GM18858 (cell line): ENCODE measurements at regions not wholly inside any gene's neighbourhood (a gene's known extent, or its start where the extent isn't known, plus 50 kb on each side); places are given as distances from the start of the nearest gene placed in this dataset.
A peak's percentile ranks its signal among the peaks of the same experiment; 100 is the strongest.

Experiments used
- ATAC-seq: cut with Tn5 transposase; IDR thresholded peaks from one replicate; pipeline ENCODE4 v1.9.1; 2021; ENCODE audit not compliant: unreplicated experiment

DNA sequence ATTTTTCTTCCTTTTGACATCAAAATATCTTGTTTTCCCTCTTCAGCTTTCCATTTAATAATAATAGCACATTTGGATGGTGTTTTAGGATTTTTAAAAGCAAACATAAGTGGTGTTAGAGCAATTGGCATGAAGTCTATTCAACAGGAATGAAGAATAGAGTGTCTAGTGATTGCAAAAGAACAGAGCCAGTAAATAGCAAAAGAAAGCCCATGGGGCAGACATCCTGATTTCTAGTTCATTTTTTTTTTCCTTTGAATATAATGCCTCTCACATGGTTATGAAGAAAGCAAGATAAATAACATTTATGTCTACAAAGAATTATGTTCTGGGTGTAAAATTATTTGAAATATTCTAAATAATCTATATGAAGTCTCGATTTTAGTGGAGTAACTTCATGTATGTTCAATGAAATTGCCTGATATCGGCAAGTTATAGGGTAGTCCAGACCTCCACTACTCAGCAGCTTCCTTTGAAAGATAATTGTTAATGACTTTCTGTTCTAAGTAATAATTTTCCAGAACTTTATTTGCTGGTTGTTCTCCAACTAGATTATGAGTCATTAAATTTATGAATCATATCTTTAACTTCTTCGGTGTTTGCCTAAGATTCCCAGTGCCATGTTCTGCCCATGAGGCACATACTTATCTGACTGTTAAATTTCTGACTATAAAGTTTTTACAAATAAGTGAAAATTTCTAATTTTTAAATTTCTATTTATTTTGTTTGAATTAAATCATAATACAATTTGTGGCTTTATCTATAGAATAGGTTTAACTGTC lies 587.9 kb downstream of the TLL1 start:
- no peak for ATAC-seq

DNA sequence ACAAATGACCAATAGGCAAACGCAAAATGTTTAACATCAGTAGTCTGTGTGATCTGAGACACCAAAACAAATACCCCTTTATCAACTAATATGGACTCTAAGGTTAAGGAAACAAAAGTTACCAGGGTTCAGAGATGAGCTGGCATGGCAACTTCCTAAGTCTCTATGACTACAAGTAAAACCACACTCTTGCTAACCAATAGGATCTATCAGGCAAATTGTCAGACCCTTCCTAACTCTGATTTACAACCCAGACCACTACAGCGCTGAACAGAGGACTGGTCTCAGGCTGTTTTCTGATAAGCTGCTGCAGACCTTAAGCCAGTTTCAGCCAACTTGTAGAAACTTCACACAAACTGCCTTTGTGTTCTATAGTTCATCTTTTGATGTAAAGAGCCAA lies 608.0 kb downstream of the TLL1 start:
- ATAC-seq: no peak

DNA sequence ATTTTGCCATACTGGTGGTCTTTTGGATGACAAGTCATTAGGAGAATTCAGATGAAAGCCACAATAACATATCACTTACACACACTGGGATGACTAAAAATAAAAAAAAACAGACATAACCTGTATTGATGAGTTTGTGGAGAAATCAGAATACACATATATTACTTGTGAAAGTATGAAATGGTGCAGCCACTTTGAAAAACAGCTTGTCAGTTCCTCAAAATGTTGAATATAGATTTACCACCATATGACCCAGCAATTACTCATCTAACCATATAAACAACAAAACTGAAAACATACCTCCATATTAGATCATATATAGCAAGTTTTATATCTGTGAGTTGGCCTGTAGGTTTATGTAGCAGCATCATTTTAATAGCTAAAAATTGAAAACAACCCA lies 608.7 kb downstream of the TLL1 start:
- ATAC-seq: no peak

DNA sequence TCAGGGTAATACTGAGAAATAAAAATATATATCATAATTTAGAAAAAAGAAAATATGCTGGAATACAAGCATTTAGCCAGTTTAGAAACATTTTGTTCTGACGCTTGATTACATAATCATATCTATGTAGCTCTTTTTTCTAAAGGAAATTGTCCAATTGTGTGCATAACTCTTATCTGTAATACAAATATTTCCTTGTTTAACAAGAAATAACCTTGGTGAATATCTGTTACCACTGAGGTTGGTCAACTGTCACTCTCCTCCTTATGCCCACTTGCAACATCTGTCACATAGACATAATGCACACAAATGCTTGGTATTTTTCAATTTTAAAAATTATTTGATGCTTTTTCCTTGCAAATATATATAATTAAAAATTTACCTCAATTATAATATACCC lies 609.7 kb downstream of the TLL1 start:
- no peak for ATAC-seq

DNA sequence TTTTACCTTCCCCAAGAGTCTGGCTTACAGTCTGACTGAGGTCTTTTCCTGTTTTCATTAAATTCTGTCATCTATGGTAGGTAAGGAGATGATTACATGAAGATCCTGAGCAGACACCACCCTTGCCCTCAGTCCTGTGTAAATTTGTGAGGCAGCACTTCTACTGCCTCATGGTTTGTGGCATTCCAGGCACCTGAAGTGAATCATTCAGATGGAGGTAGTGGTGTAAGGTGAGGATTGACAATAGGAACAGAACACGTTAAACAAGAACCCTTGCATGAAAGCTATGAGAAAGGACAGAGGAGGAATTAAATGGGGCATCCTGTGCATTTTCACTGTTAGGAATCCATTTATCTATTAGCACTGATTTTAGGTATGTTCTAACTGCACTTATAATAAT lies 618.6 kb downstream of the TLL1 start:
- no peak for ATAC-seq

DNA sequence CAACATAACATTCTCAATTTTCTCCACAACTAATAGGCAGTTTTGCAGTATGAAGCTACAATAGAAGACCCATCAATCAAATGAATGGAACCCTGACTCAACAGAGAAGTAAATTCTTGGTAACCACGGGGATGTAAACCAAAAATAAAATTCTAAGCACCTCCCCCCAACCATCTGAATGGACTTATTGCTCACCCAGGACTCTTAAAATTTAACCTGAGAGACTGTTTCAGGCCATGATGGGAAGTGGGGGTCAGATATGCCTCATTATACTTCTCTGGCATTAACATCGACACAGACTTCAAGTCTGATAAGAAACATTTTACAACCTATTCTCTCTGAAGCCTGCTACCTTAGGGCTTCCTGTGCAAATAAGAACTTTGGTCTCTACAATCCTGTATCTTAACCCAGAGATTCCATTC lies 620.9 kb downstream of the TLL1 start:
- no peak for ATAC-seq

DNA sequence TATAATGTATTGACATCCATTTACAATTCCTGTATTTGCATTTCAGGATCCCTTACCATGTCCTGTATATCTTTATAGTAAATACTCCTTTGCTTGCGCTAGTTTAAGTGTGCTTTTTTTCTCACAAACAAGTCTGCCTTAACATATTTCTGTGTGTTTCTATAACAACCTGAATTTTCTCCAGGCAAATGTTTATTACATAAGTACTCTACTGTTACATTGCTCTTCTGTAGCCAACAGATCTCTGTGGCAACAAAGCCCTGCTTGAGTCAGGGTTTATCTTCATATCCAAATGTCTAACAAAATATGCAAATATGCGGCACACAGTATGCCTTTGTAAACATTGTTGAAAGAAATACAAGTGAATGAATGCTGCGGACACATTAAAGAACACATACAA lies 625.5 kb downstream of the TLL1 start:
- no peak for ATAC-seq

DNA sequence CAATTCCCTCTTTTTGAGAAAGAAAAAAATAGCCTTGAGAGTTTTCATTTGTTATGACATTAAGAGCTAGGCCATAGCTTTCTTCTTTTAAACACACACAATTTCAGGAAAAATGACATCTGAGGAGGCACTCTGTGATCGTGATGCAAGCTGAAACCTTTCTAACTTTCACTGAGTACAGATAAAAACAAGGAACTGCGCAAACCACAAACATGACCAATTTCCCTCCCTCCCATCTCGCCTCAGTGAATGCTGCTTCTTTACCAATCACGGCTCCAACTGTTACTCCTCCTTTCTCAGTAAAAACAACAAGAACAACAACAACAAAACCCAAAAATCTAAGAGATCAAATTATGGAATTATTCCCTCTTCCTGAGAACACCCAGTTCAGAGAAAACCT lies 626.8 kb downstream of the TLL1 start:
- ATAC-seq: no peak

DNA sequence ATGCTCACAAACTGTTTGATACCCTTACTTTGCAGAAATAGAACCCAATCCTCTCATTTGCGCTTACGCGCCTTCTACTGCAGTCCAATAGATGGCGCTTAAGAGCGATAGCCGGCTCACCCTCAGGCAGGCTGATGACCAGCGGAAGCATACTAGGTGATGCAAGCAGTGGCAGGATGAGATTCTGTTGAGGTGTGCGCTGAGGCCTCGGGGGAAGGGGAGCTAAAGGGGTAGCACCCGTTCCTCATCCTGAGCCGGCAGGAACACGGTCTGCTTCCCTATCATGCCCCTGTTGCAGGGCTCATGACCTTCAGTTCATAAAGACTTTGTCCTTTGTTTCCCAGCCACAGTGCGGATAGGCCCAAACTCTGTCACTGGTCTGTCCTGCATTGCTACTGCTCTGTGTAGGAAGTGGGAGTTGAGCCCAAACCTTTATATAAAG lies 628.9 kb downstream of the TLL1 start:
- ATAC-seq: peak; percentile 60

DNA sequence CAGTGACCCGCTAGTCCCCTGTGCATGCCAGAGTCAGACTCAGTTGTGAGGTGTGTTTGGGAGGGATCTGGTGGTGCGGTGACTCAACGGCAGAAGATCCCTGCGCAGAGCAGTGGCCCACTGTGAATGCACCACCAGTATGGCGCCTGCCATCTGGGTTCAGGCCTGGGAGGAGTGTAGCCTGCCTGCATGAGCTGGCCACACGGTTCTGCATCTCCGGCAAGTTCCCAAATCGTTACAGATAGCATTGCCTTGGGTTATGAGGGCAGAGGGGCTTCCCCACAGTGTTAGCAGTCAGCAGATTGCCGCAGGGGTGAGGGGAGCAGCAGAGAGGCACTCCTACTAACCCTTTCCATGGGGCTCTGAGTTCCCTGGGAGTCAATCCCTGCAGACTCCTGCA lies 629.6 kb downstream of the TLL1 start:
- no peak for ATAC-seq

DNA sequence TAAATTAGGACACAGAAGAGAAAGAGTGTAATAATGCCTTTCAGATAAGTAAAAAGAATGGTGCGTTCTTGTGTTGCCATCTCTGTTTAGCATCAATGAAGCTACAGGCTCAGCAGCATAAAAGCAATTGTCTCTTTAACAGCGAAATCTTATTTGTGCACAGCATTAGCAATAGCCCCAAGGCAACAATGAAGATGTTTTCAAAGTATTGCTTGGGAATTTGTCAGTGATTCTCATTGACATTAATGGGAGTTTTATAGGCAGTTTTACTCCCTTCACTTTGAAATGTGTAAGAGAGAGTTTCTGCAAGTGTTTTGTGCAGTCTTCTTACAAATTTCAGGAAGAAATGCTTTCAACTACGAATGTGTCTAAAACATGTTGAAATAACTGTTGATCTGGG lies 633.0 kb downstream of the TLL1 start:
- ATAC-seq: no peak

DNA sequence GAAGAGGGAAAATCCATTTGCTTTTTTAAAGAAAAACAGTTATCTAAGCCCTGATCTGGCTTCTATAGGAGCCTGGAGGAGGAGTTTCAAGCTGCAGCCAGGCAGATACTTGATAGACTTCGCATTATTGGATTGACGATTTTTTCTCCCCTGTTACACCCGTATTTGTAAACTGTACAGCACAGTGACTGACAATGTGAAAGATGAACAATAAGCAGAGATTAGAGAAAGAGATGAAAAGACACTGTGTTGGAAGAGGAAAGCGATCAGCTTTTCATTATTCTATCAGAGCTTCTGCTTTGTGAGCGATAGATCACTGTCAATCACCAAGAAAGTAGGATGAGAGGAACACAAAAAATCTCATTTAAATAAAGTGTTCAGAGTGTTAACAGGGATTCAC lies 639.2 kb downstream of the TLL1 start:
- no peak for ATAC-seq

DNA sequence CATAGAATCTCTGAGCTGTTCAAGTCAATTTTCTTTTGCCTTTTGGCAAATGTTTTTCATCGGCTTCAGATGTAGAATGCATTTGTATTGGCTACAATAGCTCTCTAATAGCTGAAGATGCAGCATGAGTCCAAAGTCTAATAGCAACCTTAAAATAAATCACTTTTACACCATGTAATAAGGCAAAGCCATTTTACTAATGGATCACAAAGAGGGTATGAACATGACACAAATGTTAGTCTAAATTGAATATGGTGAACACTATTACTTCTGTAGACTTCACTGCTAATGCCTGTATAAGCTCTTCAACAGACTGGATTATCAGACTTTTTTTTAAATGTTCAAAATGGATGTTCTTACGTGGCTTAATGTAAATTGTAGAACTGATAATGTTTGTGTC lies 645.3 kb downstream of the TLL1 start:
- ATAC-seq: no peak

DNA sequence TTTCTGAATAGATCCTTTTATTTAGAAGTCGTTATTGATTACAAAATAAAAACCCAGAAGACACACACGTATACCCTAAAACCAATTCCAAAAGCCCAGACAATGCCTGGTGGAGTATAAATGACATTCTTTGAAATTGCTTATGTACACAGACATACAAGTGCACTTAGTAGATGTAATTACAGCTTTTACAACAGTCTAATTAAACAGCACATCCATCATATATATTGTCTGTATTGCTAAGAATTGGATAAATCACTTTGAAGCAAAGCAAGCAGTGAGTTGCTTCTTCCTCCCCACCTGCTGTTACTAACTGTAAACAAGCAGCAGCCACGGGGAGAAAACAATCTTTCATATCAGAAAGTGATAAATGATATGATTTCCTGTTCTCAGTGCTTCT lies 645.7 kb downstream of the TLL1 start:
- no peak for ATAC-seq

DNA sequence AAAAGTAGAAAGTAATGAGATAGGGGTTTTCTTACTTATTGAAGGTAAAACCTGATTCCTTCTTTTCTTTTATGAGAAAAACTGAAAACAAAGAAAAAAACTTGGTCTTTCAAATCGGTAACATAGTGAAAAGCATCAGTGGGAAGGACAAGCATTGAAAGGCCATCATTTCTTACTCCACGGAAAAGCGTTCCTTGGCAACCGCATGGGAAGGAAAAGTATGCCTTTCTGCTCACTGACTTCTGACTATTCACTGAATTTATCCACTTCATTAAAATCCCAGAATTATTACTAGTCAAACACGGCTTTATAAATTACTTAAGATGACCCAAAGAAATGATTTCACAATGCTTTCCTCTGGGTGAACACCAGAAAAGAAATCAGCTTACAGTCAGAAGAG lies 646.7 kb downstream of the TLL1 start:
- no peak for ATAC-seq

DNA sequence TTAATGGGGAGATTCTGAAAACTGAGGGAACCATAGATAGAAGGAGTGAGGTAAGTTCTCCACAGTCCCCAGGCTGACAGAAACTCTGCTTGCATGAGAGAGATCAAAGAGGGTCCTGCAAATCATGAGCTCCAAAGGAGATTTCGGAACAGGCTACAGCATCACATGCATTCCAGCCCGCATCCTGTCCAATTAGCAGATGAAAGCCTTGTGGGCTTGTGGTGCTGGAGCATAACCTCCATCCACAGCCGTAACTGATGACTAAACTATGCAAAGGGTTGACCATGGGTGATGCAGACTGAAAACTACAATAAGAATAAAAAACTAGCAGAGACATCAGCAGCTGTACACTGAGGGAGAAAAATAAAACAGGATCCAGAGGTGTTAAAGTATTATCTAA lies 654.5 kb downstream of the TLL1 start:
- ATAC-seq: no peak

DNA sequence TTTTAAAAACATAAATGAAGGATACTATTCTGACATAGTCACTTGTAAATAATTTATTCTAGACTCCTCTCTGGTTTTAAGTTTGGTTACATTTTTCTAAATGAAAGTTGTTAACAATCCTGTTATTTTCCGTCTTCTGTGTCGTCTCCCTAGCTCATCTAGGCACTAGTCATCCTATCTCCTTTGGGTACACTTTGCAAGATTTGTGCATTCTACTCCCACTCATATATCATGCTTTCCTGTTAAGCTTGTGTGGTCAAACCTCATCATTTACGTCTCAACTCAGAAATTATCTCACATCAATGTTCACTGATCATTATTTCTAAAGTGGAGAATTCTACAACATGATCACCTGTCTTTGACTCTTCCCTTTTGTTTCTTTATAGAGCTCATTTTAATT lies 658.7 kb downstream of the TLL1 start:
- no peak for ATAC-seq

DNA sequence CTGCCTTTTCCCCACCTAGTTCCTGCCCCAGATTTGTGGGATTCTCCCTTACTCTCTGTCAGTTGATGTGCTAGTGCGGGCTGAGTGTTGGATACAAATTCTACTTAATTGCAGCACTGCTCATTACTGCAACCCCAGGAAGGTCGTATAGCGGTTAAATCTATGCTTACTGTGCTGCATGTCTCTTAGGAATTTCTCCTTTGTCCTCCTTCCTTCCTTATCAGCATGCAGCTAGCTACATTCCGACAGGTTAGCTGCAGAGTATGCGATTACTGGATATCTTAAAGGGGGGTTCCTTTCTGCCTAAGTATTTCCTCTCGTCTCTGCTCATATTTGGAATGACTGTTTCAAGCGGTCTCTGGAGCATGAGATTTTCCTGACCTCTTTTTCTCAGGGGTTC lies 662.8 kb downstream of the TLL1 start:
- no peak for ATAC-seq

DNA sequence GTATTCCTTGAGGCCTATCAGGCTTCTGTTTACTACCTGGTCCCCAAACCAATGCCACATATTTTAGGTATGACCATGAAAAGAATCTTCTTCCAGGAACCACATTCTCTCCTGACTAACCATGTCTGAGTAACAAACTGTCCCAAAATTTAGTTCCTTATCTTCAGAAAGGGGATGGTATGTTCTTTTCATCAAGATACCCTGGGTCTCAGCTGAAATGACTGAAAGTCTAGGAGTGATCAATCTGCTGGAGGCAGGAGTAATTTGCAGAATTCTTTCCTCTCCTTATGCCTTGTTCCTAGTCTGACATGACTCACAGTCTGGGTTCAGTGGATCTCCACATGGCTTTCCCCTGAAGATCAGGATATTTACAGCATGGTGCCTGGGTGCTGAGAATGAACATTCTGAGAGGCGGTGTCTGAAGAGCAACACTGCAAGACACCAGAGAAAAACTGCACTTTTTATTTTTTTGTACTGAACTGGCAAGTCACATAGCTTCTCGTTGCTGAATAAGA lies 665.5 kb downstream of the TLL1 start:
- ATAC-seq: no peak

DNA sequence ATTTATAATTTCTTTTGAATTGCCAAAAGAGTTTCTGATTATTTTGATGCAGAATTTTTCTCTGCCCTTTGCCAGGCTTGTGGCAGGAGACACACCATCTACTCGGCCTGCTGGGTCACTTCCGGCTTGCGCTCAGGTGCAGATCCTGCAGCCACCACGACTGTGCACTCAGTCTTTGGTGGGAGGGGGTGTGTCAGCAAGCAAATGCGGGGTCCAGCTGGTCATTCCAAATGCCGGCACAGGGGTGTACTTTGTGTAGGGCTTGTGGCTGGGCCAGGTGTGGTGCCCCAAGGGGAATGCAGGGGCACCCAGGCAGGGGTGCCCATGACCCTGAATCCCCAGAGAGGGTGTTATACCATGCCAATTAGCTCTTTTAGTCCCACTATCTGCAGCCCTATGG lies 673.0 kb downstream of the TLL1 start:
- ATAC-seq: no peak

DNA sequence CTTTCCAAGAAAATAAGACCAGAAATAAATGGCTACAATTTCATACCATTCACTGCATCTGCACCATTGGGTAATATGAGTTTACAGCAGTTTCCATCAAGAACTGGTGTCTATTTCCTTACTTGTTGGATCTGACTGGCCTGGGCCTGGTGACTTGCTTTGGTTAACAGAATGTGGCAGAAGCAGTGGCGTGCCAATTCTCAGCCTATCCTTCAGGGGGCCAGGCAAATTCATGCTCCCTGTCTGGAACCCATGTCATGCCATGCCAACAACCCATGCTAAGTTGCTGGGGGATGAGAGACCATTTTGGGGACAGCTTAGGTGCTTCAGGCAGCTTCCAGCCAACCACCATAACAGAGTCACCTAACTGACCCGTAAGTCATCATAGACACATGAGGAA lies 656.7 kb downstream of the SPOCK3 start:
- ATAC-seq: no peak

DNA sequence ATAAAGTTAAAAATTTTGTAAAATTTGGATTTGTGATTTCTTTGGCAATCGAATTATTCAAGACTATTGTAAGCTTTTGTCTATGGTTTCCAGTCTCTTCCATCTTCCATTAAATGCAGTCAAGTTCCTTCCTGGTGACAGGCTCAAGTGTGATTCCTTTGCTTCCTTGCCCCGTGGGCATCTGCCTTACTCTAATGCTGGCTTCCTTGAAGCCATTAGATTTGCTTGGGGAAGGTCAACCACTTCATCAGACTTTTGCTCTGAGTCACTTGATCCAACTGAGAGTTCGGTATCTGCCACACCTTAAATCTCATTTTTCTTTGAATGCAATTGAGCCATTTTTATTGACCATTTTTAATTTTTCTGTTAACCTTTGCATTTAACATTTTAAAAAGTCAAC lies 648.8 kb downstream of the SPOCK3 start:
- ATAC-seq: no peak

DNA sequence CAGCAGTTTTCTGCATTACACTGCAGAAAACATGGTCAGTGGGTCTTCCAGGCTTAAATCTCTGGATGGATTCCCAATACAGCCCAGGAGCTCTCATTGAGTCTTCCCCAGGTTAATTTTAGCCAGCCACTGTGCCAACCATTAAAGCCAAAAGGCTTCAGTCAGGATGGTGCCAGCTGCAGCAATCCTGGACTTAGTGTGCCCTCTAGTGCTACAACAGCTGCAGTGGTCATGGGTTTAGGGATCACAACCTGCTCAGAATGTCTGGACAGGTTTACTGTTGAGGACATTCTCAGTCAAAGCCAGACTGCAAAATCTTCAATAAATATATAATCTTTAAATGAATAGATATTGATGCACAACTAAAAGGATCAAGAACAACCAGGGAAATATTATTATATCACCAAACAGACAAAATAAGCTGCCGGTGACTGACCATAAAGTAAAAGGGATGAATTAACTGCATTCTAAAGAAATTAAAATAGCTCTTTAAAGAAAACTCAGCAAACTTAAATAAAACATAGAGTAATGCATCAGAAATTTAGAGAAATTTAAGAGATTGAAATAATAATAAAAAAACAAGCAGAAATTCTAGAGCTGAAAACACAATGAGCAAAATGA lies 639.9 kb downstream of the SPOCK3 start:
- ATAC-seq: peak; percentile 93
